ENCODE measurements at regions not wholly inside any gene's neighbourhood (a gene's known extent, or its start where the extent isn't known, plus 50 kb on each side); places are given as distances from the start of the nearest gene placed in this dataset.

DNA sequence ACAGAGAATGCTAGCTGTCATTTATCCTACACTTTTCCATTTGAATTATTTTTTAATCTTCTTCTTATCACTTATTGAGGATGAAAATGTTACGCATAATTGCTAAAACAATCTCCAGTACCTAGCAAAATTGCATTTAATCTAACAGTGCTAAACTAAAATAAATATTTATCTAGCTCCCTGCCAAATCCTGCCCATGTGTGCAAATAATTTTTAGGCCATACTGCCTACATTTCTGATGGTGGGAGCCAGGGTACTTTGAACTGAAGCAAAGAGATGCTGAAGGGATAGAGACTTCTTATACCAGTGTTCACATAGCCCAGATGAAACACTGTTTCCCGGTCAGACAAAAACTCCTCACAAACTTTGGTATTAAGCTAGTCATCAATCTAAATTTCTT, 1268.7 kb upstream of the PCDH20 start:
- TF ChIP-seq, protein P1, sequence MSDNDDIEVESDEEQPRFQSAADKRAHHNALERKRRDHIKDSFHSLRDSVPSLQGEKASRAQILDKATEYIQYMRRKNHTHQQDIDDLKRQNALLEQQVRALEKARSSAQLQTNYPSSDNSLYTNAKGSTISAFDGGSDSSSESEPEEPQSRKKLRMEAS (IDR thresholded peaks at IDR 0.05; ENCODE audit: low read depth, low read length) = no peak
- TF ChIP-seq ETV6 (conservative IDR thresholded peaks at IDR 0.05 in 1 of 2, IDR thresholded peaks at IDR 0.05 in 1 of 2; ENCODE audit: borderline replicate concordance in 1 of 2, low read depth in 1 of 2) = no peak
